ENCODE measurements at regions not wholly inside any gene's neighbourhood (a gene's known extent, or its start where the extent isn't known, plus 50 kb on each side); places are given as distances from the start of the nearest gene placed in this dataset.

GRCh38 chr14:76953311-76953945 lies 75.1 kb downstream of the IRF2BPL start:
- TF ChIP-seq CTCF (IDR thresholded peaks at IDR 0.05) (no peak), ZFX (IDR thresholded peaks at IDR 0.05; ENCODE audit: borderline replicate concordance) (no peak)
